Upper lobe of right lung (tissue), 1 donor: ENCODE measurements at regions not wholly inside any gene's neighbourhood (a gene's known extent, or its start where the extent isn't known, plus 50 kb on each side); places are given as distances from the start of the nearest gene placed in this dataset.
A peak's percentile ranks its signal among the peaks of the same experiment; 100 is the strongest.

Experiments
- ATAC-seq: fragments of 200-7000 bp; cut with Tn5 transposase; one replicate; pipeline ENCODE4 v1.9.1; 2020; ENCODE audit warnings: mild to moderate bottlenecking, moderate library complexity
- DNase-seq: peaks from one replicate; pipeline ENCODE4 v3.0.0-alpha.2; 2020
- H3K27ac ChIP-seq: fragments of 200-600 bp; one replicate; pipeline ENCODE4 v1.8.0; 2022
- H3K27me3 ChIP-seq: fragments of 200-600 bp; one replicate; pipeline ENCODE4 v1.8.0; 2022; ENCODE audit warnings: mild to moderate bottlenecking
- H3K36me3 ChIP-seq: fragments of 200-600 bp; one replicate; pipeline ENCODE4 v1.8.0; 2022
- H3K4me1 ChIP-seq: fragments of 200-600 bp; one replicate; pipeline ENCODE4 v1.8.0; 2022
- H3K4me3 ChIP-seq: fragments of 200-600 bp; one replicate; pipeline ENCODE4 v1.8.0; 2022; ENCODE audit warnings: mild to moderate bottlenecking
- H3K9me3 ChIP-seq: fragments of 200-600 bp; one replicate; pipeline ENCODE4 v1.8.0; 2022
- CTCF ChIP-seq: fragments of 200-600 bp; IDR thresholded peaks from one replicate; pipeline ENCODE4 v1.8.0; 2022; ENCODE audit warnings: antibody characterized with exemption
- intact Hi-C: fragments of 100-400 bp; cut with DNase I; formaldehyde crosslinking; loops from one replicate; pipeline ENCODE4 v1.11.0; 2022
- donor health status: DM: no; HTN: yes; CAD: no; lungs with severe emphysema.

GRCh38 chr1:165011991-165012531 is 344.5 kb downstream of the LMX1A start:
- no peaks in the 10 kb centered on the region for H3K4me1 ChIP-seq
- ATAC-seq (no peak), DNase-seq (no peak)
- no peaks in the 10 kb centered on the region for H3K36me3 ChIP-seq
- H3K27ac ChIP-seq = no peak overlapping the region
- H3K9me3 ChIP-seq = no peaks in the 10 kb centered on the region
- intact Hi-C loops = no loop called here
- H3K27me3 ChIP-seq = no peaks in the 10 kb centered on the region
- TF ChIP-seq CTCF = no peak
- H3K4me3 ChIP-seq = no peak overlapping the region

GRCh38 chr1:165011186-165011585 is 345.3 kb downstream of the LMX1A start:
- DNase-seq (no peak), ATAC-seq (no peak)
- H3K4me1 ChIP-seq = no peaks in the 10 kb centered on the region
- no peak overlapping the region for H3K27ac ChIP-seq
- H3K4me3 ChIP-seq = no peak overlapping the region
- H3K9me3 ChIP-seq = no peaks in the 10 kb centered on the region
- H3K27me3 ChIP-seq = no peaks in the 10 kb centered on the region
- H3K36me3 ChIP-seq = no peaks in the 10 kb centered on the region
- no peak for TF ChIP-seq CTCF
- intact Hi-C loops = no loop called here

- Histone ChIP-seq H3K27me3 (no peaks in the 10 kb centered on the region), H3K9me3 (no peaks in the 10 kb centered on the region), H3K27ac (no peak overlapping the region), H3K36me3 (no peaks in the 10 kb centered on the region), H3K4me1 (no peaks in the 10 kb centered on the region), H3K4me3 (no peak overlapping the region)
- no peak for TF ChIP-seq CTCF
- intact Hi-C loops = no loop called here
- no peak for DNase-seq
- ATAC-seq = no peak
Observed at GRCh38 chr1:165010418-165011070, 346.0 kb downstream of the LMX1A start.

- intact Hi-C loops = no loop called here
- no peak overlapping the region for H3K4me3 ChIP-seq
- H3K9me3 ChIP-seq = no peaks in the 10 kb centered on the region
- DNase-seq = no peak
- H3K27me3 ChIP-seq = no peaks in the 10 kb centered on the region
- no peaks in the 10 kb centered on the region for H3K36me3 ChIP-seq
- no peak overlapping the region for H3K27ac ChIP-seq
- no peaks in the 10 kb centered on the region for H3K4me1 ChIP-seq
- TF ChIP-seq CTCF = no peak
- peak; percentile 69 for ATAC-seq
Observed at GRCh38 chr1:165006831-165007230, 349.7 kb downstream of the LMX1A start.

GRCh38 chr1:164999146-164999545 is 357.4 kb downstream of the LMX1A start:
- TF ChIP-seq CTCF = no peak
- Histone ChIP-seq H3K27ac (no peak overlapping the region), H3K4me1 (no peaks in the 10 kb centered on the region), H3K4me3 (no peak overlapping the region), H3K27me3 (no peaks in the 10 kb centered on the region), H3K36me3 (no peaks in the 10 kb centered on the region), H3K9me3 (no peaks in the 10 kb centered on the region)
- DNase-seq = no peak
- intact Hi-C loops = no loop called here
- no peak for ATAC-seq
